ENCODE measurements at regions not wholly inside any gene's neighbourhood (a gene's known extent, or its start where the extent isn't known, plus 50 kb on each side); places are given as distances from the start of the nearest gene placed in this dataset.

- H3K9me3 ChIP-seq (ENCODE audit: control insufficient read depth, insufficient read depth, low read length), result no peaks in the 10 kb centered on the region
- no peaks in the 10 kb centered on the region for H3K36me3 ChIP-seq (ENCODE audit: control insufficient read depth, insufficient read depth, low read length)
- H4K5ac ChIP-seq (ENCODE audit: low read depth, low read length), result no peak overlapping the region
- in situ Hi-C loops (cut with MboI; ENCODE audit: low sequenced_read_pairs), result no loop called here
- no peak overlapping the region for H2BK5ac ChIP-seq (ENCODE audit: low read depth, low read length, poor library complexity, severe bottlenecking)
- BruUV-seq (replicated peaks), result no TSS peak
- DNase-seq (no peak), ATAC-seq (ENCODE audit: low read depth) (no peak)
- H3K27ac ChIP-seq (ENCODE audit: insufficient read depth, low read length), result no peak overlapping the region
- no peak overlapping the region for H2AK9ac ChIP-seq (replicated peaks; ENCODE audit: low read depth, low read length, poor library complexity)
- intact Hi-C loops (cut with micrococcal nuclease), result no loop called here
- H3K18ac ChIP-seq (ENCODE audit: low read depth, low read length), result no peak overlapping the region
- ChIA-PET CTCF (no interaction called here), POLR2A (ENCODE audit: unreplicated experiment) (no interaction called here)
- H2AFZ ChIP-seq (replicated peaks; ENCODE audit: low read length, poor library complexity), result no peak overlapping the region
- dilution Hi-C loops (cut with HindIII; ENCODE audit: low sequenced_read_pairs, unreplicated experiment), result no loop called here
- no peaks in the 10 kb centered on the region for H3K9me1 ChIP-seq (ENCODE audit: insufficient read depth, low read length)
- no peak overlapping the region for H3K4me2 ChIP-seq (ENCODE audit: low read depth, low read length)
- TF ChIP-seq POLR2A (IDR thresholded peaks at IDR 0.05; ENCODE audit: low read depth, low read length), result no peak
- TF ChIP-seq MAFK (IDR thresholded peaks at IDR 0.05; ENCODE audit: low read depth, low read length), result no peak
- no peak for TF ChIP-seq SMC3 (IDR thresholded peaks at IDR 0.05; ENCODE audit: low read depth, low read length)
- TF ChIP-seq USF2 (IDR thresholded peaks at IDR 0.05; ENCODE audit: low read depth, low read length), result no peak
- no peak for TF ChIP-seq MXI1 (IDR thresholded peaks at IDR 0.05; ENCODE audit: borderline replicate concordance, low read depth, low read length)
- TF ChIP-seq CEBPB (IDR thresholded peaks at IDR 0.05; ENCODE audit: low read depth, low read length), result no peak
- no peak overlapping the region for H2AK5ac ChIP-seq (ENCODE audit: low read depth, low read length)
- H3K27me3 ChIP-seq (ENCODE audit: control insufficient read depth, insufficient read depth, low read length), result no peaks in the 10 kb centered on the region
- no peak overlapping the region for H3K56ac ChIP-seq (ENCODE audit: extremely low read depth, insufficient read depth, low read length)
- no peak overlapping the region for H2BK20ac ChIP-seq (ENCODE audit: low read depth, low read length)
- no peak overlapping the region for H3K14ac ChIP-seq (replicated peaks; ENCODE audit: low read depth, low read length)
- H2BK120ac ChIP-seq (ENCODE audit: low read depth, low read length), result no peak overlapping the region
- no peak overlapping the region for H2BK15ac ChIP-seq (ENCODE audit: low read depth, low read length)
- H3K79me1 ChIP-seq (ENCODE audit: low read depth in 1 of 2, low read length in 2 of 2), result no peaks in the 10 kb centered on the region
- no peak overlapping the region for H3K9ac ChIP-seq (ENCODE audit: low read depth, low read length)
- no peak overlapping the region for H4K8ac ChIP-seq (ENCODE audit: low read depth in 2 of 2, low read length in 2 of 2)
- no peaks in the 10 kb centered on the region for H3K4me1 ChIP-seq (ENCODE audit: control insufficient read depth, insufficient read depth, low read length)
- H3K23ac ChIP-seq (ENCODE audit: low read depth, low read length), result no peak overlapping the region
- no peak overlapping the region for H3K4me3 ChIP-seq (ENCODE audit: insufficient read depth, low read depth, low read length)
- H3K4ac ChIP-seq (ENCODE audit: low read depth, low read length), result no peak overlapping the region
- no peaks in the 10 kb centered on the region for H4K20me1 ChIP-seq (ENCODE audit: insufficient read depth, low read length)
- H4K91ac ChIP-seq (ENCODE audit: insufficient read depth, low read depth, low read length), result no peak overlapping the region
Measured at GRCh38 chr9:12462861-12463260, 230.3 kb upstream of the TYRP1 start.

All from IMR-90 (cell line).